Peyer's patch (tissue), 4 donors: ENCODE measurements at regions not wholly inside any gene's neighbourhood (a gene's known extent, or its start where the extent isn't known, plus 50 kb on each side); places are given as distances from the start of the nearest gene placed in this dataset.

Experiments
- DNase-seq, 3 donors: peaks; one replicate each; pipeline ENCODE4 v3.0.0-alpha.2; 2017 to 2019
- H3K27ac ChIP-seq, 4 donors: fragments of 200-600 bp; sonication (generic); one replicate each; pipeline ENCODE4 v1.5.1; 2016 to 2019
- H3K27me3 ChIP-seq, 2 donors: fragments of 200-600 bp; sonication (generic); one replicate each; pipeline ENCODE4 v1.5.1; 2019
- H3K36me3 ChIP-seq, 3 donors: fragments of 200-600 bp; sonication (generic); one replicate each; pipeline ENCODE4 v1.5.1; 2016 to 2019
- H3K4me1 ChIP-seq, 4 donors: fragments of 200-600 bp; sonication (generic); one replicate each; pipeline ENCODE4 v1.5.1; 2016 to 2019
- H3K4me3 ChIP-seq, 4 donors: fragments of 200-600 bp; sonication (generic); 1 replicate in 3 of 4; 2 replicates in 1 of 4; pipeline ENCODE4 v1.5.1; 2016 to 2019; ENCODE audit warnings: mild to moderate bottlenecking in 1 of 4
- H3K9me3 ChIP-seq, 4 donors: fragments of 200-600 bp; sonication (generic); one replicate each; pipeline ENCODE4 v1.5.1; 2016 to 2019; ENCODE audit warnings: mild to moderate bottlenecking in 1 of 4
- CTCF ChIP-seq, 6 experiments: fragments of 450-650 bp in 4 of 6; fragments of 200-600 bp in 2 of 6; sonication (generic) in 1 of 6; IDR thresholded peaks; one replicate each; pipeline ENCODE4 v1.5.1; 2017 to 2019; ENCODE audit warnings: antibody characterized with exemption in 6 of 6, mild to moderate bottlenecking in 3 of 6, moderate library complexity in 1 of 6
- POLR2A ChIP-seq, 2 donors: fragments of 450-650 bp; IDR thresholded peaks; one replicate each; pipeline ENCODE4 v1.5.1; 2017; ENCODE audit warnings: antibody characterized with exemption in 2 of 2, mild to moderate bottlenecking in 2 of 2, moderate library complexity in 2 of 2

GRCh38 chr12:132422040-132422380, 67.9 kb upstream of the FBRSL1 start:
- Histone ChIP-seq H3K9me3 (peaks cover 0 to 3% (median 0%) of the 10 kb centered on the region in 4 donors), H3K4me1 (no peaks in the 10 kb centered on the region), H3K4me3 (no peak overlapping the region), H3K36me3 (no peaks in the 10 kb centered on the region), H3K27ac (no peak overlapping the region), H3K27me3 (no peaks in the 10 kb centered on the region)
- no peak for DNase-seq
- TF ChIP-seq POLR2A (IDR thresholded peaks at IDR 0.05) = no peak
- TF ChIP-seq CTCF (IDR thresholded peaks at IDR 0.05) = no peak

DNA sequence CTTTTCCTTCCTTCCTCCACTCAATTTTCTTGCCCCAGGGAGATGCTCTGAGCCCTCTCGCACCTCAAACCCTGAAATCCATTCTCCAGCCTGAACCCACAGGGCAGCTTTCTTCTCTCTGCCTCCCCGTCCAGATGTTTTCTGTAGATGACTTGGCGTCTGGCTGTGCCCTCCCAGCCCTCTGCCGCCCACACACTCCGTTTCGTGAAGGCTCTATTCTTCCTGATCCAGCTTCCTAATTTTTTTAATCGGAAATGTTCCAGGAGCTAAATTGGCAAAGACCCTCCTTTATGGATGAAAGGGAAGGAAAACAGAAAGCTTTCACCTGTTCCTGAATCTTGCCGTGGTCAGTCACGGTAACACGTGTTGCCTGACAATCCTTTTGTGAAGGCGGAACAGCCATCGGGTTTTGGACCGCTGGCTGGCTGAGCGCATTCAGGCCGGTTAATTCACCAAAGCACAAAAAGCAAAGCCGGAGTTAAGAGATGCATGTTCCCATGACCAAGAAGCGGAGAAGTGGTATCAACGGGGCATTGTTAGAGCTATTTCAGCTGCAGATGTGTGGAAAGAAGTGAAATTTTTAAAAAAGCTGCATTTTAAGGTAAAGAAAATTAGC, 70.2 kb upstream of the FBRSL1 start:
- Histone ChIP-seq H3K9me3 (peaks cover 0 to 3% (median 0%) of the 10 kb centered on the region in 4 donors), H3K4me1 (peaks cover 0 to 7% (median 3%) of the 10 kb centered on the region in 4 donors), H3K36me3 (no peaks in the 10 kb centered on the region), H3K27ac (no peak overlapping the region), H3K4me3 (no peak overlapping the region), H3K27me3 (no peaks in the 10 kb centered on the region)
- TF ChIP-seq CTCF (IDR thresholded peaks at IDR 0.05) (no peak), POLR2A (IDR thresholded peaks at IDR 0.05) (no peak)
- no peak for DNase-seq

DNA sequence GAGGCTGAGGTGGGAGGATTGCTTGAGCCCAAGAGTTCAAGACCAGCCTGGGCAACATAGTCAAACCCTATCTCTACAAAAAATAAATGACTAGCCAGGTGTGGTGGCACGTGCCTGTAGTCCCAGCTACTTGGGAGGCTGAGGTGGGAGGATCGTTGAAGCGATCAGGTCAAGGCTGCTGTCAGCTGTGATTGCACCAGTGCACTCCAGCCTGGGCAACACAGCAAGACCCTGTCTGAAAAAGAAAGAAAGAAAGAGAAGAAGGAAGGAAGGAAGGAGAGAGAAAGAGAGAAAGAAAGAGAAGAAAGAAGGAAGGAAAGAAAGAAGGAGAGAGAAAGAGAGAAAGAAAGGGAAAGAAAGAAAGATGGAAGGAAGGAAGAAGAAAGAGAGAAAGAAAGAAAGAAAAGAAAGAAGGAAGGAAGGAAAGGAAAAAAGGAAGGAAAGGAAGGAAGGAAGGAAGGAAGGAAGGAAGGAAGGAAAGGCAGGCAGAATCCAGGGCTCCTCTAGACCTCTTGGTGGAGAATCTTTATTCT, 71.5 kb upstream of the FBRSL1 start:
- H3K9me3 ChIP-seq = peaks cover 0 to 3% (median 0%) of the 10 kb centered on the region in 4 donors
- H3K36me3 ChIP-seq = no peaks in the 10 kb centered on the region
- H3K27me3 ChIP-seq = peaks cover 0 to 9% of the 10 kb centered on the region in 2 donors
- no peak for DNase-seq
- TF ChIP-seq CTCF (IDR thresholded peaks at IDR 0.05) (no peak), POLR2A (IDR thresholded peaks at IDR 0.05) (no peak)
- no peak overlapping the region for H3K4me3 ChIP-seq
- H3K27ac ChIP-seq = no peak overlapping the region
- peaks cover 0 to 11% (median 4%) of the 10 kb centered on the region in 4 donors for H3K4me1 ChIP-seq

DNA sequence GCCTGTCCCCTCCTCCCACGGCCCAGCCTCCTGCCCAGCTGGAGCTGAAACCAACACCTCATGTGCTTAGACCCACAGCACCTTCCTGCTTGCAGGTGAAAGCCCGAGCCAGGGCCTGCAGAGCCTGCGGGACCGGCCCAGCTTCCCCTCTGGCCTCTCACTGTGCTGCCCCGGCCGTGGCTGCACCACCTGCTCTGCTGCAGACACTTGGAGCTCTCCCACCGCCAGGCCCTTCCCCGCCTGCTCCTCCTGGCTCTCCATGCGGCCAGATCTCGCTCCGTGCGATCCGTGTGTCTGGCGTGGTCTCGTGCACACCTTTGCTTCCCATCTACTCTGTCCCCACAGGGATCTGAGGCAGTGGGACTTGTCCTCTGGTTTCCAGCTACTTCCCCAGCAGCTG, 72.2 kb upstream of the FBRSL1 start:
- Histone ChIP-seq H3K27me3 (peaks cover 0 to 9% of the 10 kb centered on the region in 2 donors), H3K4me3 (no peak overlapping the region), H3K9me3 (no peaks in the 10 kb centered on the region), H3K27ac (no peak overlapping the region), H3K4me1 (peaks cover 0 to 11% (median 4%) of the 10 kb centered on the region in 4 donors), H3K36me3 (no peaks in the 10 kb centered on the region)
- DNase-seq = no peak
- TF ChIP-seq CTCF (IDR thresholded peaks at IDR 0.05) (no peak), POLR2A (IDR thresholded peaks at IDR 0.05) (no peak)

- no peak for TF ChIP-seq CTCF (IDR thresholded peaks at IDR 0.05)
- TF ChIP-seq POLR2A (IDR thresholded peaks at IDR 0.05) = no peak
- Histone ChIP-seq H3K27me3 (peaks cover 0 to 9% of the 10 kb centered on the region in 2 donors), H3K4me3 (no peak overlapping the region), H3K36me3 (no peaks in the 10 kb centered on the region), H3K9me3 (no peaks in the 10 kb centered on the region), H3K27ac (no peak overlapping the region), H3K4me1 (peaks cover 0 to 11% (median 4%) of the 10 kb centered on the region in 4 donors)
- no peak for DNase-seq
Observed at GRCh38 chr12:132416827-132417226, 73.1 kb upstream of the FBRSL1 start.
